CD4-positive, alpha-beta T cell treated with Interleukin-4 for 1 hour (primary cell): ENCODE measurements at regions not wholly inside any gene's neighbourhood (a gene's known extent, or its start where the extent isn't known, plus 50 kb on each side); places are given as distances from the start of the nearest gene placed in this dataset.
"Not testable (repeated sequence)": the region's sequence is repeated elsewhere in the genome, so short reads cannot be mapped to it uniquely, and the experiment has no call there.

Source experiments
- DNase-seq, 2 donors: peaks; one replicate each; pipeline ENCODE4 v3.0.0-alpha.2; 2020 to 2022

DNA sequence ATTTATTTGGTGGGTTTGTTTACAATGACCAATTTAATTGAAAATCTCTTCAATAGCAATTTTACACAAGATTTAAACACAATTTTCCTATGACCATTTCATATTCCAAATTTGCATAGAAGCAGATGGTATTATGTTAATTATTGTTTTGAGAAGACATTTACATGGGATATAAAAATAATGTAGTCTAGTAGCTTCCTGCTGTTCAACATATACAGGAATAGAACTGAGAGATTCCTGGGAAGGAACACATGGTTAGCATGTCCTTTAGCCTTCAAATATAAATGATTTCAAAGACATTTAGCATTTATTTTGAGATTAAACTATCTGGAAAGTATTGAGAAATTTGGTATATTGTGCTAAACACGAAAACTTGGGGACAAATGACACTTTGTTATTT is 129.6 kb downstream of the KCNE4 start:
- DNase-seq = no peak

DNA sequence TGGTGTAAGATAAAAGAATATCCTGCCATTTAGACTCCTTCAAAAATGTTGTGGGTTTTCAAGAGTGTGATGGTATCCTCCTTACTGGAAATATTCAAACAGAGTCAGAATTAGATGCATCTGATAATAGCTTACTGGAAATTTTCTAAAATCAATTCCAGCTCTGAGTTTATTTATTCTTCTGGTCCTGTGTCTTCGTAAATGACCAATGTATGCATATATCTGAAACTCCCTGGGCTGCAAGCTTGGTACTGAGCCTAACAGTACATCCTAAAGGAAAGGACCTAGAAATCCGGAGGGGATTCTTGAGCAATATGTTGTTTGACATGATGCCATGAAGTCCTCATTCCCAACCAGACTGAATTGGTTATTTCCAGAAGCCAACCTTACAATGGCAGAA is 130.4 kb downstream of the KCNE4 start:
- DNase-seq = no peak

DNA sequence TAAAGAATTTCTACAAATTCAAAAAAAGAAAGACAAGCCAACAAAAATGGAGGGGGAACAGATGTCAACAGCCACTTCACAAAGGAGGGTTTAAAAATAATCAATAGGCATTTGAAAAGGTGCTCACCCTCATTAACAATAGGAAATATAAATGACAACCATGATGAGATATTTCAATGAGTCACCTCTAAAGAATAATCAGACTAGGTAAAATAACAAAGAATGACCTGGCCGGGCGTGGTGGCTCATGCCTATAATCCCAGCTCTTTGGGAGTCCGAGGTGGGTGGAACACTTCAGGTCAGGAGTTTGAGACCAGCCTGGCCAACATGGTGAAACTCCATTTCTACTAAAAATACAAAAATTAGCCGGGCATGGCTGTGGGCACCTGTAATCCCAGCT is 133.6 kb downstream of the KCNE4 start:
- DNase-seq = no peak

DNA sequence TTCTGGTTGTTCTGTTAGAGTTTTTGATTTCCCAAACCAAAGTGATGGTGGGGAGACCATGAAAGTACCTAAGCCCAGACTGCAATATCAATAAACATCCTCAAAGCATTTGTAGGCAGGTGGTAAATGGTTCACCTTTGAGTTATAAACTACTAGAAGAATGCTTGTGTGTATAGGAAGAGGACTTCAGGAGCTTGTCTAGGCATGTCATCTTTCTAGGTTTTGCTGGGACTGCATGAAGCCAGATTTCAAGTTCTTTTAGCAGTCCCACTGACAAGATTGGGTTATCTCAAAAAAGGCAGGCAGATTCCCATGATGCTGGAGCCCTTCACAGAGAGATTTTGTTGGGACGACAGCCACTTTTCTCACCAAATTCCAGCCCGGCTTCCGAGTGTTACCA is 135.3 kb downstream of the KCNE4 start:
- DNase-seq = no peak

DNA sequence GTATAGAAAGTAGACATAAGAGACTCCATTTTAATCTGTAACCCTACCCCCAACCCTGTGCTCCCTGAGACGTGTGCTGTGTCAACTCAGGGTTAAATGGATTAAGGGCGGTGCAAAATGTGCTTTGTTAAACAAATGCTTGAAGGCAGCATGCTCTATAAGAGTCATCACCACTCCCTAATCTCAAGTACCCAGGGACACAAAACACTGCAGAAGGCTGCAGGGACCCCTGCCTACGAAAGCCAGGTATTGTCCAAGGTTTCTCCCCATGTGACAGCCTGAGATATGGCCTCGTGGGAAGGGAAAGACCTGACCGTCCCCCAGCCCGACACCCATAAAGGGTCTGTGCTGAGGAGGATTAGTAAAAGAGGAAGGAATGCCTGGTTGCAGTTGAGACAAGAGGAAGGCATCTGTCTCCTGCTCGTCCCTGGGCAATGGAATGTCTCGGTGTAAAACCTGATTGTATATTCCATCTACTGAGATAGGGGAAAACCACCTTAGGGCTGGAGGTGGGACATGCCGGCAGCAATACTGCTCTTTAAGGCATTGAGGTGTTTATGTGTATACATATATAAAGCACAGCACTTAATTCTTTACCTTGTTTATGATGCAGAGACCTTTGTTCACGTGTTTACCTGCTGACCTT is 138.7 kb downstream of the KCNE4 start:
- DNase-seq = not testable (repeated sequence)

DNA sequence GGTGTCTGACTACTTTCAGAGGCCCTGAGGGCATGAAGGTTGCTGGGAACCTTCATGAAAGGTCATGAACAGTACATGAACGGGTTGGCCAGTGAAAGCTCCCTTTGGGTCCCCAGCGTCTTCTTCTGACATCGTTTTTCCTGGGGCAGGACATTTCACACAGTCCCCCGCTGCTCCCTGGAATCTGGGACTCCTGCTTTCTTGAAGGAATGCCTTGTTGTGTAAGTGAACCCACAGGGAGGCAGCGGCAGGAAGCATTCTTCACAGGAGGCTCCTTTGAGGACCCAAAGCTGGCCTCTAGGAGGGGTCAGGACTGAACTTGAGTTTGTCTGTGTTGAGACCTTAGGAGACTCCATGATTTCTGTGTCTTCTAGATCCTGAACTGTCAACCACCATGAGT is 144.3 kb downstream of the KCNE4 start:
- no peak for DNase-seq

DNA sequence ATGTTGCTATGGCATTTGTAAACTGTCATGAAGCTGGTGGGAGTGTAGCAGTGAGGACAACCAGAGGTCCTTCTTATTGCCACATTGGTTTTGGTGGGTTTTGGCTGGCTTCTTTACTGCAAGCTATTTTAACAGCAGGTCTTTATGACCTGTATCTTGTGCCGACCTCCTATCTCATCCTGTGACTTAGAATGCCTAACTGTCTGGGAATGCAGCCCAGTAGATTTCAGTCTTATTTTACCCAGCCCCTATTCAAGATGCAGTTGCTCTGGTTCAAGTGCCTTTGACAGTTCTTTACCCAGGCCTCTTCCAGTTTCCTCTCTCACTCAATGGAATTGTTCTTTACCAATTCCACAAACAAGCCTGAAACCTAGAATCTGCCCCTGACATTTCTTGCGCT is 145.1 kb downstream of the KCNE4 start:
- no peak for DNase-seq

DNA sequence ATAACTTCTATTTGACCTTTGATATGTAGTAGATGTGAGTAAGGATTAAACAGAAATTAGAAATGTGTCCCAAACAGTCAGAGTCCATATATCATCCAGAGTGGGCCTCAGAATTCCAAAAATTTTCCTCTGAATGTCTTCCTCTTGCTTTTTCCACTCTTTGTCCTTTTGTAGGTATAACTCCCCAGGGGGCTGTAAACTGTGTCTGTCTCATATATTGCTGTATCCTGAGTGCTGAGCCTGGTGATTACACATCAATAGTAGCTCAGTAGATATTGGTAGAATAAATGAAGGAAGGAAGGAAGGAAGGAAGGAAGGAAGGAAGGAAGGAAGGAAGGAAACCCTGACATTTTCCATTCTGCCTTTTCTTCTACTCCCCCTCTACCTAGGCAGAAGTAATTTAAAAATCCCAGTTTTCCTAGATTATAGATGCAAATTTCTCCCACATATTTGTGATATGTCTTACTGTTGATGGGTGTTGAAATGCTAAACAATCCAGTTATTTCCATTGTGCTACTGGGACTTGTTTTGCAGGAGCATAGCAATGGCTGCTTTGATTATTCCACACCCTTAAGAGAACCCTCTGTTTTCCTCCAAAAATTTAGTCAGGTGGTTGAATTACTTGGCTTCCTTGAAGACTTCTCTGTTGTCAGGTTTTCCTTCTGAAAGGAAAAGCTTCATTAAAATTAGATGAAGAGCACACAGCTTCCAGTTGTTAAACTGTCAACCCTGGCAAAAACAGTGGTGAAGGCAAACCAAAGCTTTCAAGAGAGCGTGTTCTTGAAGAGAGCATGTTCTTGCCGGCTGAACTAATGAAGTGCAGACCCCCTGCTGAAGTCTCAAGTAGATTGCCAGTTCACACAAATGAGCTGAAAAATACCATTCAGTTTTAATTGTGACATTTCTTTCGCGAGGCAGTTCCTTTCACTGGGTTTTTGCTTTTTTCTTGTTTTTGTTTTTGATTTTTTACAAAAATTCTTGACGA is 147.8 kb downstream of the KCNE4 start:
- no peak for DNase-seq

DNA sequence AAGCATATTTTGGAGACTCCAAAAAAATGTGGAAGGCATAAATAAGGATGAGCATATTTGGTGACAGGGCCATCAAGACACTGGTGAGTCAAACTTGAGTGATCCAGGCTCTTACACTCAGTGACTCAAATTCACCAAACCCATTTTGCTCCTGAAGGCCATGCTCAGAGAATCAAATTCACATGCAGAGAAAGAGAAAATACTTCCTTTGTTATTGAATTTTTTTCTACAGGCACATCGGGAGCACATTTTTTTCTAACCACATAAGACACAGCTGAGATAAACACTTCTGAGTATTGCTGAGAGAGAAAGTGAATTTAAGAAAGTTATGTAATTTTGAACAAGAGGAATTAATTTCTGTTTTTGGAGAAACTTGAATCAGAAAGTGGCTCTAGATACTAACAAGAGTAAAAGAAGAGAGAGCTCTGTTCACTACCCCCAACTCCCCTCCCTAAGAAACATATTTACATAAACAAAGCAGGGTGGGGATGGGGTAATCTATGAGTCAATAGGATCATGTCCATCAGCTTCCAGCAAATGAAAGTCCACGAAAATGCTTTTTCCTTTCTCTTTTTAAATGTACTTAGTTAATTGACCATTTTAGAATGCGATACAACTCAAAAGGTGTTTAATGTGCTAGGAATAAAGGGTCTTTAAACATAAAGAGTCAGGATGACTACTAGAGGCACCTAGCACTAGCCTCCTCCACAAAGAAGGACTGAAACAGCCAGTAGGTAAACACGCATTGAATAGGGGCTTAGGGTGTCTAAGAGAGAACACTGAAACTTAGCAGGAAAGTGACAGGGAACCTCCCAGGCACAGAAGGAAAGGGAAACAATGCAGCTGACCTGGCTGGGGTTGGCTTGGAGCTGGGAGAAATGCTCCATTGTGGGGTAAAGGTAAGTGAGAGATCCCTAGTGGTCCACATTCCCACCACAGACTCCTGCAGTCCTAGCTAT is 152.3 kb downstream of the KCNE4 start:
- DNase-seq = no peak

DNA sequence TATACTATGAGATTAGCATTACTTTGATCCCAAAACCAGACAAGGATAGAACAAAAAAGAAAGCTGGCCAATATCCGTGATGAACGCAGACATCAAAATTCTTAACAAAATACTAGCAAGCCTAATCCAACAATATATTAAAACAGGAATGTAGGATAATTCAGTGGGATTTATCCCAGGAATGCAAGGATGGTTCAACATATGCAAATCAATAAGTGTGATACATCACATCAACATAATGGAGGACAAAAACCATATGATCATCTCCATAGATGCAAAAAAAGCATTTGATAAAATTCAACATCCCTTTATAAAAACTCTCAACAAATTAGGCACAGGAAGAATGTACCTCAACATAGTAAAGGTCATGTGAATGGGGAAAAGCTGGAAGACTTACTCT is 158.5 kb downstream of the KCNE4 start:
- DNase-seq = no peak

DNA sequence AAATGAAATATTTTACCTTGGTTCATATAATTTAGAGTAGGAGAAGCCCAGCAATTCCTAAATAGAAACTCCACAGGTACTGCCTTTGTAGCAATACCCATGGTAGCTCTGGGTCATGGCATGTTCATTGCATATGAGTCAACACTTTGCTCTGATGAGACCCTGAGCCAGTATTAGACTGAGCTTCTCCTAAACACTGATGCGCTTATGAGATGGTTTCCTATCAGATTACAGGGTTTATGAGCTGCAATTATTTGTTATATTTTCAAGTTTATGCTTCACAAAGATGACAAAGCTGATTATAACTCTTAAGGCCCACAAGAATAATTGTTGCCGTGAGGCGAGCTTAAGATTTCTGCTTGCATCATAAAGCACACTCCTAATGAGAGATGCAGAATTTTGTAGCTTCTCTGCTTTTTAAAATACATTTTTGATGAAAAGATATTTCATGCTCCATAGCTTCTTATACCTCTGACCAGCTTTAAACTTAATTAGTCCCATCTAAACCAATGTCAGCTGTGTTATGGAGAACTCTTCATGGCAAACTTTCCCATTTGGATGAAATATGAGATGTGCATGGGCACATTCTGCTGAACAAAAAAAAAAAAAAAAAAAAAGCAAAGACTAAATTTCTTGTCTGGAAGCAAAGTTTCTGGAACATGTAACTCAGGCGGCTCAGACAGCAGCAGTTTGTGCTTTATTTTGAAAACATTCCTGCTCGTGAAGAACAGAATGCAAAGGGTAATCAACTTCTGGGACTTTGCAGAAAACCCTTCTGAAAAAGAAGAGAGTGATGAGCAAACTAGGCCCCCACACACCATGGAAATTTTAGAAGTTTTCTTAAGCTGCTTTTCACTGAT is 162.6 kb downstream of the KCNE4 start:
- DNase-seq = no peak

DNA sequence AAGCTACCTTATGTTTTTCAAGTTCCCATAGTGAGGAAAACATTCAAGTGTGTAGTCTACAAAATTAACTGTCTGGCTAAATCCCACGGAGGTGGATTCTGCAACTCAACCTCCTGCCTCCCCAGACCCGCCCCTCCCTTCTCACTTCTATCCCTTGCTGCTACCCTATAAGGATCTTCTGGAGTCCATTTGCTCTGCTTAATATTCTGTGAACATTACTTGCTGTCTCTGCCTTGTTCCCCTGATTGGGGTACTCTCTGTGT is 163.2 kb downstream of the KCNE4 start:
- no peak for DNase-seq

DNA sequence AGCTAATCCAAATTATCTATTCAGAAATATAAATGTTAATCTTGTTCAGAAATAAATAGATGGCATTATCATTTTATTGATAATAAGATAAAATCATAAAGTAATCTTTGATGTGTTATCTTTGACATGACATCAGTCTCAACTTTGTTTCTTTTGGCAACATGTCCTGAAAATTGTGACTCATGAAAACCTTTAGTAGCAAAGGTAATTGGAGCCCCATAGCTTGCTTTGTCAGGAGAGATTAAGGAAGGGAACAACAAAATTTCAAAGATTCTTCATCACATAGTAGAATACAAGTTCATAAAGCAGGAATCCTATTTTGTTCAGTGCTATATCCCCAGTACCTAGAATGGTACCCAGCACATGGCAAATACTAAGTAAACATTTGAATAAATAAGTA is 165.4 kb downstream of the KCNE4 start:
- DNase-seq = no peak

DNA sequence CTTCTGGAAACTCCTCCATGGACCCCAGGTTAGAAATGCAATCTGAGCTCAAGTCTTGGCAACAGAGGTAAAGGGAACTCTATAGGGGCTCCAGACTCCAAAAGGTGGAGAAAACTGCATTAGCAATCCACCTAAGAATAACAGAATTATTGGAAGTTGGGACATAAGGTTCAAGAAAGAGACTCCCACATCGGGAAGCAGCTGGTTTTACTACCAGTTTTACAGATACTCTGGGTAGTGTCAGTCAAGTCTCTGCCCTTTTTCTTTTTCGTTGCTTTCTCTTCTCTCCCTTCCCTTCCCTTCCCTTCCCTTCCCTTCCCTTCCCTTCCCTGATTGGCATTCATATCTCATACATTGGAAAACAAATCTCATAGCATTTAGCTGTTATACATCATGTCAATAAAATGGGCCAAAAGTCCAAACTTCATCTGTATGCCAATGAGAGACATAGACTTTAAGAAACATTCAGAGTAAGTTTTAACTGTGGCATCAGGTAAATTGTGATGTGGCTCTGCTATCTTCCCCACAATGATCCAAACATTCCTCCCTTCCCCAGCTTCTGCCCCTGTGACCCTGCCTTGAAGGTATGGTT is 166.7 kb downstream of the KCNE4 start:
- no peak for DNase-seq

DNA sequence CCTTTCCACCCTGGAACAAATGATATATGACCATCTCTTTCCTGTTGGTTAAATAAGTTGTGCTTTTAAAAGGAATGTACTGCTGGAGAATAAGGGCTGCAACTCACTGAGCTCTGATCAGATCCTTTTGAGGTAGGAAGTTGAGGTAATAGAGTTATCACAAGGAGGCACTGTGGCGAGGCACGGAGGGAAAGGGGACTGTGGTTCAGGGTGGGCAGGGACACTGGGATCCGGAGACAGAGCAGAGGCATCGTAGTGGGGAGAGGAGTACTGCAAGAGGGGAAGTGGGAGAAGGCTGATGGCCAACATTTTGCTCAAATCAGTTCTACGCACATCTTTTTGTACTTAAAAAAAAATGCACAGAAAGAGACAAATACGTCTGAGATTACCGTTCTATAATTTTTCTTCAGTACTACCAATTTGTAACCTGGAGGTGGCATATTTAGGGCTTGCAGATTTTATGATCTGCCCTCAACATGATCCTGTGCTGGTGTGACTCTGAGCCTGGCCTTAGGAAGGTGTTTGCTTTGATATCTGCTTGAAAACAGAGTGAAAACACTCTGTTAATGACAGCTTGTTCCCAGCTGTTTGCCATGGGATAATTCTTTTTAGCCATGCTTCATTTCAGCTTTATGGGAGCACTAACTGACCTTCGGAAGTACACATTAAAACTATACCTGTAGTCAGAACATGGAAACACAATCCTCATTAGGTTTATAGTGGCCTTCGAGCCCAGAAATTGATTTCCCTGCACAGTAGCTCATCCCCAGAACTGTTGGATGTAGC is 168.1 kb downstream of the KCNE4 start:
- DNase-seq = no peak

DNA sequence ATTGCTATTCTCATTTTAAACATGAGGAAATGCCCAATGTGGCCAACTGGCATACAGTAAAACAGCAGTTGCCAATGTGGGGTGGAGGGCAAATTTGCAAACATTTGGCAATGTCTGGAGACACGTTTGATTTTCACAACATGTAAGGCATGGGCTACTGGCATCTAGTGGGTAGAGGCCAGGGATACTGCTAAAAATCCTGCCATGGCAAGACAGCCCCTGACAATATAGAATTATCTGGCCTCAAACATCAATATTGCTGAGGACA is 168.6 kb downstream of the KCNE4 start:
- DNase-seq = no peak

DNA sequence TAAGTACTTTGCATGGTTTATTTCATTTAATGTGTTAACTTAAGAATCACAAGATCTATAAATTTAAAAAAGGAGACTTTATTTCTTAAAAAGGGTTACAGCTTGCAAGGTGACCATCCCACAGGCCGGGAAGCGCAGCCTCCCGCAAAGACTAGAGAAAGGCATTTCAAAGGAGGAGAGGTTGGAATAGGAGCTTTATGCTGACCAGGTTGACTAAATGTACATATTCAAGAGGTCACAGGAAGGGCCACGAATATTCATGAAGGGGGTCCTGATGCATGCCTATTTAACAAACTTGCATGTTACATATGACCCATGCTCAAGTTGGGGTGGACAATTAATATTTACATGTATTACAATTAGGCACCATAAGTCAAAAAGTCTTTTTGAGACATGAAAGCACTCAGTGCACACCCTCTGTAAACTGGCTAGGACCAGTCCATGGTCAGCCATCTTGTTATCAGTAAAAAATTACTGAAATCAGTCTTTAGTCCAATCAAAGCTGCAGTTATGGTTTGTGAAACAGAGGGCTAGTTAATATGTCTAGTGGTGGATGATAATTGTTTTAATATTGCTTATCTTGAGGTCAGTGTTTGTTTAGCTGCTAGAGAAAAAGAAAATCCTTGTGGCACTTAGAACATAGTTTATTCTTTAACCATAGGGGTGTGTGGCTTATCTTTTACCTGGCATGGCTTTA is 169.3 kb downstream of the KCNE4 start:
- DNase-seq = no peak

DNA sequence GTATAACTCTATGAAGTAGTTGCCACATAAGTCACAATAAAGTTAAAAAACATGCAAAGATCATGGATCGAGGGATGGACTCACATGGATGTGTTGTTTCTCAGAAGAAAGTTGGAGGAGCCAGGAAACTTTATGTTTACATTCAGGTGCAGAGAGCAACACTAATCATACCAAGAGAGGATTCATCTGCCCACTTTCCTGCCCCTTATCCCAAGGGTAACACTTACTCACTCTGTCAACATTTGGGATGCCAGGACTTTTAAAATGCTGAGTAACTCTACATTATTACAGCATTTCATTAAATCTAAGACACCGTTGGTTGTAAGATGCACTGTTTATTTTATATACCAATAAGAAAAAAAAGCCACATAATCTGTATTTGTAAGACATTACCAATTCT is 170.4 kb downstream of the KCNE4 start:
- DNase-seq = no peak

DNA sequence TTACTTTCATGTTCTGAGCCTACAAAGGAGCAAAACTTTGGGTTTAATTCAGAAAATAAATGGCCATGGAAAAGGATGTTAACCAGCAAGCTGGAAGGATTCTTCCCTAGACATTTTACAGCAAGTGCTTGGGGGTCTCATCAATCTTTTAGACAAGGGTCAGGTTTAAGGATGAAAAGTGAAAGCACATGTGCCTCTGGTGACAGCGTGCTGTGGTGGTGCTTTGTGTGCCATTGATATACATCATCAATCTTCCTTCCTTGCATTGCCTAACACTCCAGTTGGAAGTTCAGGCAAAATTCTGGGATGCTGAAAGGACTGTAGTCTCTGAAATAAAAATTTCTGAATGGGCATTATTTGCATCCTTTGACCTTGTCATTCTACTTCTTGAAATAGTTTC is 171.2 kb downstream of the KCNE4 start:
- DNase-seq = no peak

DNA sequence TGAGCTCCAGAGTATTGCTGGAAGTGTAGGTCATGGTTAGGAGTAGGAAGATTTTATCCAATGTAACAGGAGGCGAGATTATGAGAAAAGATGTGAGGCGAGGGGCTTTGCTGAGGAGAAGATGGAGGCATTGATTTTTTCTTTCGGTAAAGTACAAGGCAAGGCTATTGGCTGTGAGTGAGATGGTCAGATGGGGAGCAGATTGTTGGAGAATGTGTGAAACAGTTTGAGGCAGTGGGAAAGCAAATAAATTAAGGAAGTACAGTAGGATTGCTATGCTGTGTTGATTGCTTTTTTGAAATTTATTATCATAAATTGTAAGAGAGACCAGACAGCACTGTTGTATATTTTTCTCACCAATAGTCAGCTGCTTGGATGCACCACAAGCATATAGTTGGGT is 173.3 kb downstream of the KCNE4 start:
- no peak for DNase-seq

DNA sequence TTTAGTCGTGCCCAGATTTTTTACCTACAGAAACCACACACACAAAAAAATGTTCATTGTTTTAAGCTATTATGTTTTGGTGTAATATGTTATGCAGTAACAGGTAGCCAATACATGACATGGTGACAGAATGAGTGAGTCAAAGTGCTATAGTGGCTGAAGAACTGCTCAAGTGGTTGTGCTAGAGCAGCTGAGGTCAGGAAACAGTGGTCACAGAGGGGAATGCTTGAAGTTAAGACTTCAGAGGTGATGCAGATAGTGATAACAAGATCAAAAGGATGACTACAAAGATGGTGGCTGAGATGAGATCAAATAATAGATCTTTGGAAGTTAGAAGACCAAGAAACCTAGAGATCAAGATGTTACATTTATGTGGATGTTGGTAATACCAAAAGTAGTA is 174.3 kb downstream of the KCNE4 start:
- no peak for DNase-seq
